ENCODE measurements at regions not wholly inside any gene's neighbourhood (a gene's known extent, or its start where the extent isn't known, plus 50 kb on each side); places are given as distances from the start of the nearest gene placed in this dataset.

DNA sequence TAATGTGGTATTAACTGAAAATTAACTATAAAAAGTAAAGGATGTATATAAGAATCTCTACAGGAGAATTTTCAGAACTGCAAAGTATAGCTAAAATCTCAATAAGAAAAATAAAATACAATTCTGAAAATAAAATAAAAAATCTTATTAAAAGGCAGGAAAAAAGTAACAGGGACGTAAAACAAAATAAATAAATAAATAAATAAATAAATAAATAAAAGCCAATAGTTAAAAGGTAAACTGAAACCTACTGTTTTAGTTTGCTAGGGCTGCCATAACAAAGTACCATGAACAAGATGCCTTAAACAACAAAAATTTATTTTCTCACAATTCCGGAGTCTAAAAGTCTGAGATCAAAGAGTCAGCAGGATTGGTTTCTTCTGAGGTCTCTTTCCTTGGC is 140.6 kb downstream of the SPANXA1 start (continued):
- TF ChIP-seq, protein P1, sequence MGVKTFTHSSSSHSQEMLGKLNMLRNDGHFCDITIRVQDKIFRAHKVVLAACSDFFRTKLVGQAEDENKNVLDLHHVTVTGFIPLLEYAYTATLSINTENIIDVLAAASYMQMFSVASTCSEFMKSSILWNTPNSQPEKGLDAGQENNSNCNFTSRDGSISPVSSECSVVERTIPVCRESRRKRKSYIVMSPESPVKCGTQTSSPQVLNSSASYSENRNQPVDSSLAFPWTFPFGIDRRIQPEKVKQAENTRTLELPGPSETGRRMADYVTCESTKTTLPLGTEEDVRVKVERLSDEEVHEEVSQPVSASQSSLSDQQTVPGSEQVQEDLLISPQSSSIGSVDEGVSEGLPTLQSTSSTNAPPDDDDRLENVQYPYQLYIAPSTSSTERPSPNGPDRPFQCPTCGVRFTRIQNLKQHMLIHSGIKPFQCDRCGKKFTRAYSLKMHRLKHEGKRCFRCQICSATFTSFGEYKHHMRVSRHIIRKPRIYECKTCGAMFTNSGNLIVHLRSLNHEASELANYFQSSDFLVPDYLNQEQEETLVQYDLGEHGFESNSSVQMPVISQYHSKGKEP (tag by site-specific recombination; IDR thresholded peaks at IDR 0.05), result no peak
- TF ChIP-seq ZNF830 (tag by site-specific recombination; IDR thresholded peaks at IDR 0.05; ENCODE audit: low read depth) (no peak), ZNF654 (tag by site-specific recombination; IDR thresholded peaks at IDR 0.05; ENCODE audit: low read depth) (peak; percentile 27), ZNF19 (tag by site-specific recombination; IDR thresholded peaks at IDR 0.05; ENCODE audit: low read depth) (0 out of 2 replicates have a peak, but pooled peaks have one; percentile 13), ZSCAN16 (tag by site-specific recombination; IDR thresholded peaks at IDR 0.05) (no peak), ZNF433 (tag by site-specific recombination; IDR thresholded peaks at IDR 0.05; ENCODE audit: low read depth) (peak; percentile 28; the same call in 1 of the 2 replicates), ZNF426 (tag by site-specific recombination; IDR thresholded peaks at IDR 0.05) (peak; percentile 76), ZNF48 (tag by site-specific recombination; IDR thresholded peaks at IDR 0.05) (no peak), ZNF510 (tag by site-specific recombination; IDR thresholded peaks at IDR 0.05; ENCODE audit: insufficient replicate concordance) (peak; percentile 76), ZBTB8A (tag by site-specific recombination; IDR thresholded peaks at IDR 0.05) (peak; percentile 62; the same call in 1 of the 2 replicates), ZNF416 (tag by site-specific recombination; IDR thresholded peaks at IDR 0.05) (no peak), ZNF274 (IDR thresholded peaks at IDR 0.05; ENCODE audit: low read length) (no peak), ZNF274 (tag by site-specific recombination; IDR thresholded peaks at IDR 0.05; ENCODE audit: borderline replicate concordance) (no peak), GLI2 (tag by site-specific recombination; IDR thresholded peaks at IDR 0.05; ENCODE audit: borderline replicate concordance, low read depth) (peak; percentile 25; the same call in 1 of the 2 replicates), ZNF768 (tag by site-specific recombination; IDR thresholded peaks at IDR 0.05) (no peak), ZNF571 (tag by site-specific recombination; IDR thresholded peaks at IDR 0.05) (no peak), ZNF600 (tag by site-specific recombination; IDR thresholded peaks at IDR 0.05) (no peak), ZNF623 (tag by site-specific recombination; IDR thresholded peaks at IDR 0.05) (peak; percentile 36), ZNF175 (tag by site-specific recombination; IDR thresholded peaks at IDR 0.05) (no peak), ZNF555 (tag by site-specific recombination; conservative IDR thresholded peaks at IDR 0.05) (peak; percentile 88), ZFHX2 (tag by site-specific recombination; conservative IDR thresholded peaks at IDR 0.05) (no peak)
- TF ChIP-seq, protein P2, sequence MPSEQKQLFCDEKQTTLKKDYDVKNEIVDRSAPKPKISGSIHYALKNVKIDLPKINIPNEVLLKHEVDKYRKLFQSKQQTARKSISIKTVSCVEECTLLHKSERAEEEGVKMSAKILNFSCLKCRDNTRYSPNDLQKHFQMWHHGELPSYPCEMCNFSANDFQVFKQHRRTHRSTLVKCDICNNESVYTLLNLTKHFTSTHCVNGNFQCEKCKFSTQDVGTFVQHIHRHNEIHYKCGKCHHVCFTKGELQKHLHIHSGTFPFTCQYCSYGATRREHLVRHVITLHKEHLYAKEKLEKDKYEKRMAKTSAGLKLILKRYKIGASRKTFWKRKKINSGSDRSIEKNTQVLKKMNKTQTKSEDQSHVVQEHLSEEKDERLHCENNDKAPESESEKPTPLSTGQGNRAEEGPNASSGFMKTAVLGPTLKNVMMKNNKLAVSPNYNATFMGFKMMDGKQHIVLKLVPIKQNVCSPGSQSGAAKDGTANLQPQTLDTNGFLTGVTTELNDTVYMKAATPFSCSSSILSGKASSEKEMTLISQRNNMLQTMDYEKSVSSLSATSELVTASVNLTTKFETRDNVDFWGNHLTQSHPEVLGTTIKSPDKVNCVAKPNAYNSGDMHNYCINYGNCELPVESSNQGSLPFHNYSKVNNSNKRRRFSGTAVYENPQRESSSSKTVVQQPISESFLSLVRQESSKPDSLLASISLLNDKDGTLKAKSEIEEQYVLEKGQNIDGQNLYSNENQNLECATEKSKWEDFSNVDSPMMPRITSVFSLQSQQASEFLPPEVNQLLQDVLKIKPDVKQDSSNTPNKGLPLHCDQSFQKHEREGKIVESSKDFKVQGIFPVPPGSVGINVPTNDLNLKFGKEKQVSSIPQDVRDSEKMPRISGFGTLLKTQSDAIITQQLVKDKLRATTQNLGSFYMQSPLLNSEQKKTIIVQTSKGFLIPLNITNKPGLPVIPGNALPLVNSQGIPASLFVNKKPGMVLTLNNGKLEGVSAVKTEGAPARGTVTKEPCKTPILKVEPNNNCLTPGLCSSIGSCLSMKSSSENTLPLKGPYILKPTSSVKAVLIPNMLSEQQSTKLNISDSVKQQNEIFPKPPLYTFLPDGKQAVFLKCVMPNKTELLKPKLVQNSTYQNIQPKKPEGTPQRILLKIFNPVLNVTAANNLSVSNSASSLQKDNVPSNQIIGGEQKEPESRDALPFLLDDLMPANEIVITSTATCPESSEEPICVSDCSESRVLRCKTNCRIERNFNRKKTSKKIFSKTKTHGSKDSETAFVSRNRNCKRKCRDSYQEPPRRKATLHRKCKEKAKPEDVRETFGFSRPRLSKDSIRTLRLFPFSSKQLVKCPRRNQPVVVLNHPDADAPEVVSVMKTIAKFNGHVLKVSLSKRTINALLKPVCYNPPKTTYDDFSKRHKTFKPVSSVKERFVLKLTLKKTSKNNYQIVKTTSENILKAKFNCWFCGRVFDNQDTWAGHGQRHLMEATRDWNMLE (tag by site-specific recombination; conservative IDR thresholded peaks at IDR 0.05; ENCODE audit: low read depth), result peak; percentile 74
- TF ChIP-seq, protein P3, sequence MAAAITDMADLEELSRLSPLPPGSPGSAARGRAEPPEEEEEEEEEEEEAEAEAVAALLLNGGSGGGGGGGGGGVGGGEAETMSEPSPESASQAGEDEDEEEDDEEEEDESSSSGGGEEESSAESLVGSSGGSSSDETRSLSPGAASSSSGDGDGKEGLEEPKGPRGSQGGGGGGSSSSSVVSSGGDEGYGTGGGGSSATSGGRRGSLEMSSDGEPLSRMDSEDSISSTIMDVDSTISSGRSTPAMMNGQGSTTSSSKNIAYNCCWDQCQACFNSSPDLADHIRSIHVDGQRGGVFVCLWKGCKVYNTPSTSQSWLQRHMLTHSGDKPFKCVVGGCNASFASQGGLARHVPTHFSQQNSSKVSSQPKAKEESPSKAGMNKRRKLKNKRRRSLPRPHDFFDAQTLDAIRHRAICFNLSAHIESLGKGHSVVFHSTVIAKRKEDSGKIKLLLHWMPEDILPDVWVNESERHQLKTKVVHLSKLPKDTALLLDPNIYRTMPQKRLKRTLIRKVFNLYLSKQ (tag by site-specific recombination; IDR thresholded peaks at IDR 0.05; ENCODE audit: borderline replicate concordance), result 0 out of 2 replicates have a peak, but pooled peaks have one; percentile 49

Measured in HEK293 (cell line).